ENCODE measurements at regions not wholly inside any gene's neighbourhood (a gene's known extent, or its start where the extent isn't known, plus 50 kb on each side); places are given as distances from the start of the nearest gene placed in this dataset.

- TF ChIP-seq ARID4B (CRISPR knock-in tag; IDR thresholded peaks at IDR 0.05; ENCODE audit: borderline replicate concordance) = no peak
- no peak for TF ChIP-seq ELF4 (CRISPR knock-in tag; IDR thresholded peaks at IDR 0.05; ENCODE audit: low read depth)
- no peak for TF ChIP-seq JUN (CRISPR knock-in tag; IDR thresholded peaks at IDR 0.05)
- no peak for TF ChIP-seq ZNF263 (CRISPR knock-in tag; IDR thresholded peaks at IDR 0.05; ENCODE audit: low read depth)
- TF ChIP-seq SMAD3 (CRISPR knock-in tag; IDR thresholded peaks at IDR 0.05; ENCODE audit: borderline replicate concordance) = no peak
- TF ChIP-seq AFF4 (CRISPR knock-in tag; IDR thresholded peaks at IDR 0.05; ENCODE audit: borderline replicate concordance) = no peak
- no peak for TF ChIP-seq ZNF671 (CRISPR knock-in tag; IDR thresholded peaks at IDR 0.05)
- TF ChIP-seq RORB (CRISPR knock-in tag; IDR thresholded peaks at IDR 0.05) = no peak
- TF ChIP-seq TEAD1 (CRISPR knock-in tag; IDR thresholded peaks at IDR 0.05) = no peak
- TF ChIP-seq CTCF (IDR thresholded peaks at IDR 0.05) = no peak
- no peak for TF ChIP-seq IRF2 (CRISPR knock-in tag; IDR thresholded peaks at IDR 0.05; ENCODE audit: borderline replicate concordance, low read depth)
Observed at GRCh38 chr17:70261170-70261569, 91.8 kb downstream of the KCNJ2 start (continued).

- Mint-ChIP-seq H3K9me3 (peaks cover 12% of the 10 kb centered on the region), H3K27ac (no peak overlapping the region), H3K4me1 (peaks cover 5% of the 10 kb centered on the region), H3K27me3 (ENCODE audit: low read depth) (no peaks in the 10 kb centered on the region), H3K36me3 (0 out of 2 replicates have a peak, but pooled peaks cover 4% of the 10 kb centered on the region), H3K4me3 (no peak overlapping the region)
- POLR2A ChIA-PET = interaction anchor here (0.6 kb wide), 1 partner anchor 43 kb away, joined by 3 read pairs; no protein-coding TSS in a partner anchor
- no peak for ATAC-seq
- no peak for DNase-seq (ENCODE audit: low spot score)
- CTCF ChIA-PET = no interaction called here
- no peak for TF ChIP-seq ESRRA (CRISPR knock-in tag; IDR thresholded peaks at IDR 0.05; ENCODE audit: borderline replicate concordance)
- no peak for TF ChIP-seq ZNF512 (CRISPR knock-in tag; IDR thresholded peaks at IDR 0.05; ENCODE audit: borderline replicate concordance)
- no peak for TF ChIP-seq ZNF219 (CRISPR knock-in tag; IDR thresholded peaks at IDR 0.05; ENCODE audit: borderline replicate concordance)
- TF ChIP-seq RELA (CRISPR knock-in tag; IDR thresholded peaks at IDR 0.05; ENCODE audit: borderline replicate concordance) = no peak
- TF ChIP-seq NFATC4 (CRISPR knock-in tag; IDR thresholded peaks at IDR 0.05) = no peak
- TF ChIP-seq USF1 (CRISPR knock-in tag; IDR thresholded peaks at IDR 0.05) = no peak
- TF ChIP-seq FOXP4 (CRISPR knock-in tag; IDR thresholded peaks at IDR 0.05) = no peak
- no peak for TF ChIP-seq CDX4 (CRISPR knock-in tag; IDR thresholded peaks at IDR 0.05; ENCODE audit: borderline replicate concordance)
- TF ChIP-seq EMX1 (CRISPR knock-in tag; IDR thresholded peaks at IDR 0.05) = no peak
- no peak for TF ChIP-seq ATF1 (CRISPR knock-in tag; IDR thresholded peaks at IDR 0.05)
- no peak for TF ChIP-seq GTF2I (CRISPR knock-in tag; conservative IDR thresholded peaks at IDR 0.05)
- no peak for TF ChIP-seq ZNF121 (CRISPR knock-in tag; IDR thresholded peaks at IDR 0.05)
Observed at GRCh38 chr17:70265471-70265870, 96.1 kb downstream of the KCNJ2 start.
